ENCODE measurements at regions not wholly inside any gene's neighbourhood (a gene's known extent, or its start where the extent isn't known, plus 50 kb on each side); places are given as distances from the start of the nearest gene placed in this dataset.

DNA sequence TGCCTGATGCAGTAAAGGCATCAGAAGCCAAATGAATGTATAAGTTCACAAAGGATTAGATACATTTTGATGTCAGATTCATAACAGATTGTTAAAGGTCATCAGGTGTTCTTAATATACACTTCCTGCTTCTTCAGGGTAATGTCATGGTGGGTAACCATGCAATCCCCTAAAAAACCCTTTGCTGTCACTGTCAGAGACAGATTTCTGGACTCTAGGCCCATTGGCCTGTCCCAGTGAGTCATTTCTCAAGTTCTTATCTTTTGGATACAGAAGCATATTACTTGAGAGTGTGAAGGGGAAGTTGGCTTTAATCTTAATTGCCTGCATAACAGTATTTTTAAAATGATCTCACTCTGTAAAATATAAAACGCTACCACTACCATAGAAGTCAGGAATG lies 895.6 kb upstream of the MAP3K7 start:
- H3K27ac Mint-ChIP-seq (ENCODE audit: unreplicated experiment) = no peak overlapping the region
- intact Hi-C loops (cut with micrococcal nuclease; ENCODE audit: unreplicated experiment) = no loop called here
- no peaks in the 10 kb centered on the region for H3K36me3 Mint-ChIP-seq (ENCODE audit: insufficient read depth, unreplicated experiment)
- no peak overlapping the region for H3K4me3 Mint-ChIP-seq (ENCODE audit: unreplicated experiment)
- no TSS peak for BruUV-seq (replicated peaks)
- H3K27me3 Mint-ChIP-seq (ENCODE audit: insufficient read depth, unreplicated experiment) = no peaks in the 10 kb centered on the region
- H3K4me1 Mint-ChIP-seq (ENCODE audit: low read depth, unreplicated experiment) = no peaks in the 10 kb centered on the region
- ChIA-PET POLR2A (no interaction called here), CTCF (no interaction called here)
- no peak for DNase-seq
- Histone ChIP-seq H3K4me3 (ENCODE audit: low read depth, low read length) (no peak overlapping the region), H3K9me3 (no peaks in the 10 kb centered on the region), H3K4me1 (no peaks in the 10 kb centered on the region), H3K27me3 (replicated peaks; ENCODE audit: control insufficient read depth, insufficient read depth, low read length) (no peaks in the 10 kb centered on the region), H3K36me3 (ENCODE audit: control insufficient read depth, insufficient read depth, low read length) (no peaks in the 10 kb centered on the region)
- TF ChIP-seq, protein P1, sequence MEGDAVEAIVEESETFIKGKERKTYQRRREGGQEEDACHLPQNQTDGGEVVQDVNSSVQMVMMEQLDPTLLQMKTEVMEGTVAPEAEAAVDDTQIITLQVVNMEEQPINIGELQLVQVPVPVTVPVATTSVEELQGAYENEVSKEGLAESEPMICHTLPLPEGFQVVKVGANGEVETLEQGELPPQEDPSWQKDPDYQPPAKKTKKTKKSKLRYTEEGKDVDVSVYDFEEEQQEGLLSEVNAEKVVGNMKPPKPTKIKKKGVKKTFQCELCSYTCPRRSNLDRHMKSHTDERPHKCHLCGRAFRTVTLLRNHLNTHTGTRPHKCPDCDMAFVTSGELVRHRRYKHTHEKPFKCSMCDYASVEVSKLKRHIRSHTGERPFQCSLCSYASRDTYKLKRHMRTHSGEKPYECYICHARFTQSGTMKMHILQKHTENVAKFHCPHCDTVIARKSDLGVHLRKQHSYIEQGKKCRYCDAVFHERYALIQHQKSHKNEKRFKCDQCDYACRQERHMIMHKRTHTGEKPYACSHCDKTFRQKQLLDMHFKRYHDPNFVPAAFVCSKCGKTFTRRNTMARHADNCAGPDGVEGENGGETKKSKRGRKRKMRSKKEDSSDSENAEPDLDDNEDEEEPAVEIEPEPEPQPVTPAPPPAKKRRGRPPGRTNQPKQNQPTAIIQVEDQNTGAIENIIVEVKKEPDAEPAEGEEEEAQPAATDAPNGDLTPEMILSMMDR (IDR thresholded peaks at IDR 0.05; ENCODE audit: insufficient read depth in 1 of 2, low read depth in 1 of 2, low read length in 1 of 2, severe bottlenecking in 1 of 2, unreplicated experiment in 1 of 2) = no peak
- no peaks in the 10 kb centered on the region for H3K9me3 Mint-ChIP-seq (ENCODE audit: unreplicated experiment)

DNA sequence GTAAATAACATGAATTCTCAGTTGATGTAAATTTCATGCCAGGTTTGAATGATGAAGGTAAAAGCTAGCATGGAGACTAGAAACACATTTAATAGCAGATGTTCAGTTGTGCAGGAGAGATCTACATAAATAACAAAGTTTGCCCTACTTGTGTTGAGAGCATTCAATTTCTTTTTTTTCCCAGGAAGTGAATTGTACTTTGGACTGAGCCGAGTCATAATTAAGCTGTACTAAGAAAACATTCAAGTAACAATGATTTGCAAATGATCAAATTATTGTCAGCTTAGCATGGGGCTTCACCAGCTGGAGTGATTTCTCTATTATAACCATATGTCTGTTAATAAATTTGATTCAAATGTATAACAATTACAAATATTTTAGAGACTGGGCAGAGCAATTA lies 893.5 kb upstream of the MAP3K7 start:
- intact Hi-C loops (cut with micrococcal nuclease; ENCODE audit: unreplicated experiment) = no loop called here
- no peak overlapping the region for H3K27ac Mint-ChIP-seq (ENCODE audit: unreplicated experiment)
- POLR2A ChIA-PET = no interaction called here
- no TSS peak for BruUV-seq (replicated peaks)
- TF ChIP-seq, protein P1 (IDR thresholded peaks at IDR 0.05; ENCODE audit: insufficient read depth in 1 of 2, low read depth in 1 of 2, low read length in 1 of 2, severe bottlenecking in 1 of 2, unreplicated experiment in 1 of 2) = no peak
- DNase-seq = no peak
- H3K27me3 ChIP-seq (replicated peaks; ENCODE audit: control insufficient read depth, insufficient read depth, low read length) = no peaks in the 10 kb centered on the region
- no peaks in the 10 kb centered on the region for H3K36me3 Mint-ChIP-seq (ENCODE audit: insufficient read depth, unreplicated experiment)
- no peaks in the 10 kb centered on the region for H3K27me3 Mint-ChIP-seq (ENCODE audit: insufficient read depth, unreplicated experiment)
- no peaks in the 10 kb centered on the region for H3K36me3 ChIP-seq (ENCODE audit: control insufficient read depth, insufficient read depth, low read length)
- H3K9me3 ChIP-seq = no peaks in the 10 kb centered on the region
- CTCF ChIA-PET = no interaction called here
- H3K4me1 ChIP-seq = no peaks in the 10 kb centered on the region
- no peak overlapping the region for H3K4me3 Mint-ChIP-seq (ENCODE audit: unreplicated experiment)
- H3K4me1 Mint-ChIP-seq (ENCODE audit: low read depth, unreplicated experiment) = no peaks in the 10 kb centered on the region
- H3K9me3 Mint-ChIP-seq (ENCODE audit: unreplicated experiment) = no peaks in the 10 kb centered on the region
- no peak overlapping the region for H3K4me3 ChIP-seq (ENCODE audit: low read depth, low read length)

DNA sequence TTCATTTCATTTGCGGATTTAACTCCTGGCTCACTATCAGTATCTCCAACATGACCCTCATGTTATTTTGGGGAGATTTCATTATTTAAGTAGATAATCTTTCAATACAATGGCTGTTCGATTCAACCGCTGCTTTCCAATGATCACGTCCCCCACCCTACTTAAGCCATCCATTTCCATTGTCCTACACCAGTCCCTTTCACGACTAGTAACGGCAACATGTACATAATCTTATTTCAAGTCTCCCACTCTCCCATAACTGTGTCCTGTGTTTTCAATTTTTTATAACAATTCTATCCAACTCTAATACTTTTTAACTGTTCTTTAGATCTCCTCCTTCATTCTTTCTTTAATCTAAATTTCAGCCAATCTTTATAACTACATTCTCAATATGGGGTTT lies 890.8 kb upstream of the MAP3K7 start:
- H3K27me3 Mint-ChIP-seq (ENCODE audit: insufficient read depth, unreplicated experiment) = peaks cover 3% of the 10 kb centered on the region
- no peak overlapping the region for H3K4me3 ChIP-seq (ENCODE audit: low read depth, low read length)
- intact Hi-C loops (cut with micrococcal nuclease; ENCODE audit: unreplicated experiment) = no loop called here
- no peaks in the 10 kb centered on the region for H3K4me1 Mint-ChIP-seq (ENCODE audit: low read depth, unreplicated experiment)
- no peaks in the 10 kb centered on the region for H3K9me3 ChIP-seq
- H3K27ac Mint-ChIP-seq (ENCODE audit: unreplicated experiment) = no peak overlapping the region
- H3K4me3 Mint-ChIP-seq (ENCODE audit: unreplicated experiment) = no peak overlapping the region
- no TSS peak for BruUV-seq (replicated peaks)
- no peaks in the 10 kb centered on the region for H3K36me3 ChIP-seq (ENCODE audit: control insufficient read depth, insufficient read depth, low read length)
- H3K27me3 ChIP-seq (replicated peaks; ENCODE audit: control insufficient read depth, insufficient read depth, low read length) = no peaks in the 10 kb centered on the region
- CTCF ChIA-PET = no interaction called here
- H3K9me3 Mint-ChIP-seq (ENCODE audit: unreplicated experiment) = no peaks in the 10 kb centered on the region
- POLR2A ChIA-PET = no interaction called here
- no peaks in the 10 kb centered on the region for H3K36me3 Mint-ChIP-seq (ENCODE audit: insufficient read depth, unreplicated experiment)
- no peaks in the 10 kb centered on the region for H3K4me1 ChIP-seq
- no peak for DNase-seq
- TF ChIP-seq, protein P1 (IDR thresholded peaks at IDR 0.05; ENCODE audit: insufficient read depth in 1 of 2, low read depth in 1 of 2, low read length in 1 of 2, severe bottlenecking in 1 of 2, unreplicated experiment in 1 of 2) = no peak

All from Caco-2 (cell line).